ENCODE measurements at regions not wholly inside any gene's neighbourhood (a gene's known extent, or its start where the extent isn't known, plus 50 kb on each side); places are given as distances from the start of the nearest gene placed in this dataset.

DNA sequence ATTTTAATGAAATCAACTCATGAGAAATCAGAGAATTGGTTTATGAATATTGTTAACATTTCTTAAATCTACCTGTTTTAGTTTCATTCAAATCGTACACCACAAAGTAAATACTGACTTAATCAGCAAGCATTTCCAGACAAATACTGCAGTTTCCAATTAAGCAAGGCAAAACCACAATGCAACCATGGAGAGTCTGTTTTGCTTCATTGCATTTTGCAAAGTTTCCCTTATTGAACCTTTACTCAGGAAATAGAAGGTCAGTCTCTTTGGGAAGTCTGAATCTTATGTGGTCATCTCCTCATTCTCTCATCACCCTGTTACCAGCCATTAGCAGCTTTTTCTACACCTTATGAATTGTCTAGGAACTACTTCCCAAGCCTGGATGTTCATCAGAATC lies 400.5 kb downstream of the IPMK start:
- TF ChIP-seq, protein P1, sequence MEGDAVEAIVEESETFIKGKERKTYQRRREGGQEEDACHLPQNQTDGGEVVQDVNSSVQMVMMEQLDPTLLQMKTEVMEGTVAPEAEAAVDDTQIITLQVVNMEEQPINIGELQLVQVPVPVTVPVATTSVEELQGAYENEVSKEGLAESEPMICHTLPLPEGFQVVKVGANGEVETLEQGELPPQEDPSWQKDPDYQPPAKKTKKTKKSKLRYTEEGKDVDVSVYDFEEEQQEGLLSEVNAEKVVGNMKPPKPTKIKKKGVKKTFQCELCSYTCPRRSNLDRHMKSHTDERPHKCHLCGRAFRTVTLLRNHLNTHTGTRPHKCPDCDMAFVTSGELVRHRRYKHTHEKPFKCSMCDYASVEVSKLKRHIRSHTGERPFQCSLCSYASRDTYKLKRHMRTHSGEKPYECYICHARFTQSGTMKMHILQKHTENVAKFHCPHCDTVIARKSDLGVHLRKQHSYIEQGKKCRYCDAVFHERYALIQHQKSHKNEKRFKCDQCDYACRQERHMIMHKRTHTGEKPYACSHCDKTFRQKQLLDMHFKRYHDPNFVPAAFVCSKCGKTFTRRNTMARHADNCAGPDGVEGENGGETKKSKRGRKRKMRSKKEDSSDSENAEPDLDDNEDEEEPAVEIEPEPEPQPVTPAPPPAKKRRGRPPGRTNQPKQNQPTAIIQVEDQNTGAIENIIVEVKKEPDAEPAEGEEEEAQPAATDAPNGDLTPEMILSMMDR (IDR thresholded peaks at IDR 0.05): no peak
- Histone ChIP-seq H3K4me3 (no peak overlapping the region), H3K27ac (no peak overlapping the region)
- DNase-seq (ENCODE audit: low spot score): no peak

DNA sequence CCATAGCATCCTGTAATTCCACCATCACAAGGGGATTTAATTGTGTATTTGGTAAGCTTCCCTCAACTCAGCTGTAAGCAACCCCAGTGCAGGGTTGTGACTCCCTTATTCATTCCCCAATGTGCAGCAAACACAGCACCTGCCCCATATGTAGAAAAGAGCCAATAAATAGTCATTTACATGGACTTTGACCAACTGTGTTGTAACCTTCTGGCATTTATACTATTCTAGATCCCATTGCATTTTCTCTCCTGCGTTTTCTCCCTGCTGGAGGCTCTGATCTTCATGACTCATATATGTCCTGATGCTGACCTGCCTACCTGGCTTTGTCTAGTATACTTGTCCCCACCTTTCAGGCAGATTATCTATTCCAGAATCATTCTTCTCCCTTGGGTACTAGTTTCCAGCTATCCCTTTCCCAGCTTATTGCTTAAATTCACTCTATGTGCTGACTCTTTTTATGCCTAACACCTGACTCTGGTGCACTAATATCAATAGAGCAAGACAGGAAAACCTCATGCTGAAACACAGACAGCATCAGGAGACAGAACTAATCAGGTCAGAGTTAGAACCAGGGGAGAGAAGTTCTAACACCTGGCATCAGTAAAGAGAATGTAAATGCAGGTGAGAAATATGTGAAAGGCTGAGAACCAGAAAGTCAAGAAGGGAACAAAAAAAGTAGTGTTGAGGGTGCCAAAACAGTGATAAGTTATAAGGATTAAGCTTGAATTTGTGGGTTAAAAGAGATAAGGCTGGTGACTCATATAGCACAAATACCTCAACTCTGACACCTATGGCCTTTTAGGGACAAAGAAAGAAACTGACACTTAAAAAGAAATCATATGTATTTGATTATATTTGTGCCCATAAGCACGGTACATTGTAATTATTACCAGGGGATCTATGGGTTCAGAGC lies 402.7 kb downstream of the IPMK start:
- no peak overlapping the region for H3K27ac ChIP-seq
- no peak for DNase-seq (ENCODE audit: low spot score)
- TF ChIP-seq, protein P1 (IDR thresholded peaks at IDR 0.05): no peak
- no peak overlapping the region for H3K4me3 ChIP-seq

DNA sequence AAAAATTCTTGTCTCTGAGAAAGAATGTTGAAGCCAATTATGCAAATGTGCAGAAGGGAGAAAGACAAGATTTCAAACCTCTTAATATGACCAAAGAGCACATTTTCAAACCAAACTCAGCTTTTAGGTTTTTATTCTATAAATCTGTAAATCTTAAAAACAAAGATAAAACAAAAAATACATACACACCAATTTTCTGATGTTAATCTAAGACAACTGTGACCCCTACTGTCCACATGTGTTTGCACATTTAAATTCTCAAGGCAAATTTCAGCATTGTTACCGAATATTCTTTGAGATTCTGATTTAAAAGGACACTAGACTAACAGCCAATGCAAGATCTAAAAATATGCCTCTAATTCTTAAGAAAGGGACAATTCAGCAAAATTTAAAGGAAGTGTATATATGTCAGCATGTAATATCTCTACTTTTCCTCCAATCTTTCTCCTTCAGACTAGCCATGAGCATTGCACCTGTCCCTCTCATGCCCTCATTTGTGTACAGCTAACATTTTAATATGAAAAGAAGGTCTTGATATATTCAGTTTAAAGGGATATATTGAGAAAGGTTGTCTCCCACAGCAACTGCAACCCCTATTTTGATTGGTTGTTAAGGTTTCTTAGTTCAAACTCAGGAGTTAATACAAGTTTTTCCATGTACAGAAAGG lies 417.9 kb downstream of the IPMK start:
- H3K27ac ChIP-seq: no peak overlapping the region
- no peak for DNase-seq (ENCODE audit: low spot score)
- TF ChIP-seq, protein P1 (IDR thresholded peaks at IDR 0.05): no peak
- no peak overlapping the region for H3K4me3 ChIP-seq

DNA sequence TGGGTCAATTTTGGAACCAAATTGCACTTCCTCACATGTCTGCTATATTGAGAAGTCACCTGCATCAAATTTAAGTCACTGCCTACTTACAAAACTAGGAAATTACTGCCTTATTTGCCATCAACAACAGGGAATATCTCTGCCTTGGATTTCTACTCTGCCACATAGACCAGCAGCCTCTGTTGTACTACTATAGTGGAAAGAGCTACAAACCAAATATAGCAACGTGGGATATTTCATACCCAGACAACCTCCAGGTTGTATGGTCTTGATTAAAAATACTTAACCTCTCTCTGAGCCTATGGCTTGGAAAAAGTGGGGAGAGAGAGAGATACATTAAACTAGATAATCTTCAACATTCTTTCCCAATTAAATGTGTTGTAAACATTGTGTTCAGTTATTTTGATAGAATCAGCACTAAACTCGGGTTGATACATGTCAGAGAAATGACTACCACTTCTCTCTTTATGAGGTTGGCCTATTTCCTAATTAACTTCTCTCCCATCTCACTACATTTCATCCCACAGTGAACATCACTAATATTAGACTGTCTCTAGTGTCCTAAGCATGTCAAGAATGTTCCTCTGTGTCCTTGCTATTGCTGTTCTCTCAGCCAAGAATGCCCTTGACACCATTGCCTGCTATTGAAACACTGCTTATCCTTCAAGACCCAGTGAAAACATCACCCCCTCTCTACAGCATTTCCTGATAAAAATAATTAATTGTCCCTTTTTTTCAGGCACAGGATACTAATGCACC lies 421.2 kb downstream of the IPMK start:
- H3K4me3 ChIP-seq: no peak overlapping the region
- TF ChIP-seq, protein P1 (IDR thresholded peaks at IDR 0.05): no peak
- no peak for DNase-seq (ENCODE audit: low spot score)
- no peak overlapping the region for H3K27ac ChIP-seq

DNA sequence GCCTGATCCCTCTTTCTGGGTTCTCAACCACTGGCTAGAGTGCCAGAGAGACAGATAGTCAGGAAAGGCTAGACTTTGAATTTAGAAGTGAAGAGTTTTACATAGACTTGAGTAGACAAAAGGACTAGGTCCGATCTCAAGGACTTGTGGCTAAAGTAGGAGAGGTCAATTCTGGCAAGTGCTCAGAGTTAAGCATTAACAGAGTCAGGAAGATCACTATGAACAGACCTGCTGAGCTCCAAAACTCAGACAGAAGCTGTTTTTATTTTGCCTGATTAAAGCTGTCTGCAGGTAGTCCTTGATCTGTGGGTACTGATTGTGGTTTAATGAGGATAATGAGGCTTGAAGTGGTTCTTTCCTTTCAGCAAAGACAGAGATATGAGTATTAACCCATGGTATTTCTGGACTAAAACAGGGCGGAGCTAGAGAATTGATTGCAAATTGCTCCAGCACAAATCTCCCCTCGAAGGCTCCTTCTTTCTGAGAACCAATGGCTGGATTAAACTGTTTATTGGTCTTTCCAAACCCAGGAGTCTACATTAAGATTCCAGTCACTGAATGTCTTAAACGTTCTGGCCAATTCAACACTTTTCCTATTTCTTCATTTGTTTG lies 423.2 kb downstream of the IPMK start:
- DNase-seq (ENCODE audit: low spot score): no peak
- TF ChIP-seq, protein P1 (IDR thresholded peaks at IDR 0.05): no peak
- Histone ChIP-seq H3K27ac (no peak overlapping the region), H3K4me3 (no peak overlapping the region)

DNA sequence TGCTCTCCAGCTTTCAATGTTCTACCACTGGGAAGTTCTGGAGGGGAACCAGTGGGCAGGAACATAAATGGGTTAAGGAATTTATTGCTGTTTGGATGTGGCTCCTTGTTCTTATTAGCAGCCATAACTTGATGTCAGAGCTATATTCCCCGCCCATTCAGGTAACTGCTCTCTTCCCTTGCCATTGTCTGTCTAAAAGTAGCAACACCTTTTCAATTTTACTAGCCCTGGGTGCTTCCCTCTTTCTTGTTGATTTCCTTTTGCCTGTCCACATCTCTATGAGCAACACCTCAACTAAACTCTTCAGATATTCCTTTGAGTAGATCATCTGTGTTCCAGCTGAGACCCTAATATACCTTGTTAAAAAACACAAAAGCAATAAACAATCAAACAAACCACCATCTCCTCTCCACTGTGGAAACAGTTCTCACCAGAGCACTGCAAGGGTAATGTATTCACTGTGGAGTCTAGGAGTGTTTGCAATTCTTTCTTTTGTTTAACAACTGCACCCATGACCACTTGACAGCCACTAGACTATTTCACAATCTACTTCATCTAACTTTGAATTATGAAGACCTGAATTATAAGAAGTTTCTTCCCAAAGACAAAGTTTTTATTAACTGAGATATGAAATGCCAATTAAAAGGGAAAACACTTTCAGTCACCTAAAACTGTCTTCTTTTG lies 436.7 kb downstream of the IPMK start:
- TF ChIP-seq, protein P1 (IDR thresholded peaks at IDR 0.05): no peak
- Histone ChIP-seq H3K4me3 (no peak overlapping the region), H3K27ac (no peak overlapping the region)
- DNase-seq (ENCODE audit: low spot score): no peak

All from coronary artery (tissue), 2 donors.